A172 (cell line): ENCODE measurements at regions not wholly inside any gene's neighbourhood (a gene's known extent, or its start where the extent isn't known, plus 50 kb on each side); places are given as distances from the start of the nearest gene placed in this dataset.
"Not testable (repeated sequence)": the region's sequence is repeated elsewhere in the genome, so short reads cannot be mapped to it uniquely, and the experiment has no call there.

Source experiments
- DNase-seq: peaks from one replicate; pipeline ENCODE4 v3.0.0-alpha.2; 2015; ENCODE audit warnings: low spot score

GRCh38 chr2:180829836-180830235 lies 150.6 kb upstream of the UBE2E3 start:
- peak; percentile 2 for DNase-seq

GRCh38 chr2:180829261-180829660 lies 151.1 kb upstream of the UBE2E3 start:
- DNase-seq, result peak; percentile 34

- no peak for DNase-seq
Observed at GRCh38 chr2:180828756-180829155, 151.6 kb upstream of the UBE2E3 start.

DNA sequence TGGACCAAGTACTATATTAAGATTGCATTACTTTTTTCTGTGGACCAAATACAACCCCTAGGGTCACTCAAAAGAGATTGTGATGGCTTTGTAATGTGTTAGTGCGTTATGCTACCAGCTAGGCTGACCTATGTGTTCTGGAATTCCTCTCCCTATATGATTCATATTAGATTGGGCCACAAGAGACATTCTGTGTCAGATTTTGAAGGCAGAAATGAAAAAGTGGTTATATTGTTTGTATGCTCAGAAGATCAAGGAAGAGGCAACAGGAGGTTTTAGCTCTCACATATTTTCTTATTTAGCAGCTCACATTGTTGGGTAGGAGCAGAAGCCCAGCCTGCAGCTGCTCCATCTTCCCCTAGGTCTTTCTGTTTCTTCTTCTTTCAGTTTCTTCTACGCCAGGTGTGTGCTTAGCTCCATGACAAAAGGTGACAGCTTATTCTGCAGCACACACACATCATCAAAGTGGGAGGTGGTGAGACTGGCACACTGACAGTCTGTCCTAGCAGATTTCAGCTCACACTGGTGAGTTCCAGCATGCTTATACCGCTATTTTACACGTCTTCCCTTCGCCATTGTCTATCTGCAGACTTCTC lies 156.8 kb upstream of the UBE2E3 start:
- DNase-seq, result peak; percentile 47

DNA sequence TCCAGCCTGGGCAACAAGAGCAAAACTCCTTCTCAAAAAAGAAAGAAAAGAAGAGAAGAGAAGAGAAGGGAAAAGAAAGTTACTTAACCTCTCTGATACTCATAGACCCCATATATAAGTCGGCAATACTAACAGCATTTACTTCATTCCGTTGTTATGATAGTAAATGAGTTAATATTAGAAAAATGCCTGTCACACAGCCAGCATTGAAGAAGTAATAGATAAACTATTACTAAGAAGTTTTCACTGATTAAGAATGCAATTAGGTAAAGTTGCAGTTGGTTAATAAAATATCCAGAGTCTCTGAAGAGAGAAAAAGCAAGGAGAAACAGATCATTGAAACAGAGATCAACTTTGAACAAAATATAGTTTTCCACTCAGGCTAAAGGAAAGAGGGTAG lies 161.3 kb upstream of the UBE2E3 start:
- no peak for DNase-seq

- not testable (repeated sequence) for DNase-seq
Observed at GRCh38 chr2:180818700-180819099, 161.7 kb upstream of the UBE2E3 start.

DNA sequence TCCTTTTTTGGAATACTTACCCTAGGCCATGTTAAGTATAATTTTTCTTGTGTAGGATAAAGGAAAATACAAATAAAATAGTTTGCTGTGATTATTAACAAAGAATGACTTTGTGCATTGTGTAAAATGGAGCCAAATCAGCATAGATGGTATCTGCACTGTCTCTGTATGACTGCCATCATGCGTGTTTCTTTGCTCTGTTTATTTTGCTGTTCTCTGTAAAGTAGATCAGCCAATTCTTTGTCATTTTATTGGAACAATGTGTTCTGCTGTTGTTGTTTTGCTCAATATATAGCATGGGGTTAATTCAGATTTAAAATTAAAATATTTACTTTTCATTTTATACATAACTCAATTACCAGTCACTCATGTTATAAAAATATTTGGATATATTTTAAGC lies 181.3 kb upstream of the UBE2E3 start:
- no peak for DNase-seq

GRCh38 chr2:180790891-180791290 lies 189.5 kb upstream of the UBE2E3 start:
- DNase-seq, result no peak

GRCh38 chr2:180787330-180787729 lies 193.1 kb upstream of the UBE2E3 start:
- DNase-seq, result no peak

GRCh38 chr2:180781276-180781675 lies 199.1 kb upstream of the UBE2E3 start:
- DNase-seq, result no peak

- DNase-seq, result no peak
Observed at GRCh38 chr2:180778291-180778690, 202.1 kb upstream of the UBE2E3 start.

DNA sequence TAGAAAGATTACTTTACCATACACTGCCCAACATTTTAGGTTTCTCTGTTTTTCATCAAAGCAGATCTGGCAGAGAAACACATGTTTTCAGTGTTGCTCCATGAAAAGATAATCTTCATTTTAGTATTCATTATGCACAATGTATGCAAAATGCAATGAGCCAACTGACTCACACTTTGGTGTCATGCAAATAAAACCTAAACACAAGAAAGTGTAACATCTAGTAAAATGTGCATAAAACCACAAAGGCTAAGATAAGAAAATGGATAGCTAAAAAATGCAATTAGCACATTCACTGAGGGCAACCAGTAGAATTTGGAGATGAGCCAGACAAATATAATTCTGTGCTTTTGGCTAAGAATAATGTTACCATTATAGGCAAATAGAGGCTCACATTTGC lies 203.5 kb upstream of the UBE2E3 start:
- DNase-seq, result peak; percentile 16

DNA sequence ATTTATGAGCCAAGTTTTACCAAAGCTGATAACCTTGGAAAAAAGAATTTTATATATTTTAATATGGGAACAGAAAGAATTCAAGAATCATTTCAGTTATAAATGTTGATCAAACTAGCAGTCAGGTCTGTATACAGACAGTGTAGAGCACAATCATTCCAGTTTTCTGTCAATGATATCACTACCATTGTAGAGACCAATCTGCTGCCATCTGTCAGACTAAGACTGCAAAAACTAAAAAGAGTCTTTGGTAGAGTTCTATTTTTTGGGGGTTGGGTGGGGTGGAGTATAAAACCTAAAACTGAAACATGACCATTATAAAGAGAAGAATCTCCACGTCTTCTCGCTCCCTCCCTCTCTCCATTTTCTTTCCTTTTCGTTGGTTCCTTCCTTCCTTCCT lies 204.7 kb upstream of the UBE2E3 start:
- no peak for DNase-seq

DNA sequence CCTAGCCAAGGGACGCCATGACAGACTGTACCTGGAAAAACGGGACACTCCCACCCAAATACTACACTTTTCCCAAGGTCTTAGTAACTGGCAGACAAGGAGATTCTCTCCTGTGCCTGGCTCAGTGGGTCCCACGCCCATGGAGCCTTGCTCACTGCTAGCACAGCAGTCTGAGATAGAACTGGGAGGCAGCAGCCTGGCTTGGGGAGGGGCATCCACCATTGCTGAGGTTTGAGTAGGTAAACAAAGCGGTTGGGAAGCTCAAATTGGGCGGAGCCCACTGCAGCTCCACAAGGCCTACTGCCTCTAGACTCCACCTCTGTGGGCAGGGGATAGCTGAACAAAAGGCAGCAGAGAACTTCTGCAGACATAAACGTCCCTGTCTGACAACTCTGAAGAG lies 215.1 kb upstream of the UBE2E3 start:
- not testable (repeated sequence) for DNase-seq

- DNase-seq, result no peak
Observed at GRCh38 chr2:180763263-180763989, 217.0 kb upstream of the UBE2E3 start.

DNA sequence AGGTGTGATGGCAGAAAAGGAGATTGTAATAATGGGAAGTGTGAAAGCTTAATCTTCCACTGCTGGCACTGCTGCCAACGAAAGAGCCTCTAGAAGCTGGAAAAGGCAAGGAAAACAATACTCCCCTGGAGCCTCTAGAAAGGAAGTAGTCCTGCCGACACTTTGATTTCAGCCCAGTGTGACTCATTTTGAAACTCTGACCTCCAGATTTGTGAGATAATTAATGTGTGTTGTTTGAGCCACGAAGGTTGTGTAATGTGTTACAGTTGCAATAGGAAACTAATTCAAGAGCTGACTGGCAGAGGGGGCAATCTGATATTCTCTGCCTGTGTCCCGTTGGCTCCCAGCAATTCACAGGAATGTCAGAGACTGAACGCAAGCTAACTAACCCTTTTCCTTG lies 219.2 kb upstream of the UBE2E3 start:
- peak; percentile 89 for DNase-seq

DNA sequence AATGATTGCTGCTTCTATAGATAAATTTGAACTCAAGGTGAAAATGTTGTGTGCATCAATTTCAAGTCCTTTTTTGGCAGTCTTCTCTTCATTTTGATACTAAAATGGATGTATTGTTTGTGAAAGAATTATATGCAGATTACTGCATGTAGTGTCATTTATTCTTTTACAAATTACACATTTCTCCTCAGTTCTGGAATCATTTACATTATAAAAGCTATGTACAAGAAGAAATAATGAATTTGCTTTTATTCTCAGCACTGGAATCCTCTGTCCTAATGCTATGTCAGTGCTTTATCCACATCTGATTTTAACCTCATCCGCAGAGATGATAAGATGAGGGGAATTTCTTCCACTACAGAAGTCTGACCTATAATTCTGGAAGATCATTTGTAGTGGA lies 220.8 kb upstream of the UBE2E3 start:
- DNase-seq, result no peak

- DNase-seq, result peak; percentile 59
Observed at GRCh38 chr2:180753809-180754761, 226.3 kb upstream of the UBE2E3 start.

GRCh38 chr2:180751306-180751920 lies 229.0 kb upstream of the UBE2E3 start:
- DNase-seq, result no peak

GRCh38 chr2:180747728-180748127 lies 232.7 kb upstream of the UBE2E3 start:
- peak; percentile 27 for DNase-seq

DNA sequence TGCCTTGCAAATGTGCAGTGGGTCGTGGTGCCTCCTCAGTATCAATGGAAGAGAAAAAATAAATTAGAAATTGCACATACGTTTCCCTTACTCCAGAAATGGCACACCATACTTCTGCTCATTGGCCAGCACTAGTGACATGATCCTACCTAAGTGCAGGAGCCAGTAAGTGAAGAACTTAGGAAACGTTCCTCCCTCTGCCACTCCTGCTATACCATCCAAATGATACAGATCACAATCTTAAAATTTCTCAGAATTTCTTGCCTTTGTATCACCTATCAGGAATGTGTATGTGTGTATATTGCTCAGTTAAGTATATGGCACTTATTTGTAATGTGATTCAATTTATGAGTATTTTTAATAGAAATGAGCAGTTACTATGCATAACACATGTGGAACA lies 237.0 kb upstream of the UBE2E3 start:
- DNase-seq, result peak; percentile 7

- peak; percentile 94 for DNase-seq
Observed at GRCh38 chr2:180742801-180743200, 237.6 kb upstream of the UBE2E3 start.
